OCI-LY3 (cell line): ENCODE measurements at regions not wholly inside any gene's neighbourhood (a gene's known extent, or its start where the extent isn't known, plus 50 kb on each side); places are given as distances from the start of the nearest gene placed in this dataset.

ENCODE experiments used
- H2AFZ ChIP-seq: fragments of 200-600, 300-600 bp; shearing (Covaris generic); 2 replicates; pipeline ENCODE4 v1.6.0; 2014; ENCODE audit warnings: antibody characterized with exemption, low read depth, low read length
- H3K27ac ChIP-seq: fragments of 200-600, 300-600 bp; sonication (generic); 2 replicates; pipeline ENCODE4 v1.5.1; 2014; ENCODE audit warnings: mild to moderate bottlenecking, low read length, moderate library complexity, mixed read lengths
- H3K27me3 ChIP-seq: fragments of 200-600, 300-600 bp; sonication (generic); 2 replicates; pipeline ENCODE4 v1.6.1; 2014; ENCODE audit warnings: low read depth, low read length, mixed read lengths
- H3K36me3 ChIP-seq: fragments of 200-600, 300-600 bp; sonication (generic); replicated peaks from 2 replicates; pipeline ENCODE3; 2014; ENCODE audit warnings: low read depth, low read length, mixed read lengths
- H3K4me1 ChIP-seq: fragments of 300-600, 200-600 bp; sonication (generic); 2 replicates; pipeline ENCODE4 v1.6.1; 2014; ENCODE audit warnings: low read length, mixed read lengths
- H3K4me2 ChIP-seq: fragments of 200-600, 300-600 bp; sonication (generic); 2 replicates; pipeline ENCODE4 v1.6.1; 2014; ENCODE audit warnings: low read length, mixed read lengths
- H3K4me3 ChIP-seq: fragments of 300-600, 200-600 bp; sonication (generic); 2 replicates; pipeline ENCODE4 v1.5.1; 2014; ENCODE audit warnings: antibody characterized with exemption, mild to moderate bottlenecking, low read length, moderate library complexity
- H3K79me2 ChIP-seq: fragments of 300-600, 200-600 bp; shearing (Covaris generic); 2 replicates; pipeline ENCODE4 v1.6.1; 2014; ENCODE audit warnings: mild to moderate bottlenecking, low read length, mixed read lengths
- H3K9ac ChIP-seq: fragments of 300-600, 200-600 bp; shearing (Covaris generic); 2 replicates; pipeline ENCODE4 v1.6.0; 2014; ENCODE audit warnings: mild to moderate bottlenecking, low read length, moderate library complexity
- H3K9me3 ChIP-seq: fragments of 200-600, 300-600 bp; shearing (Covaris generic); 2 replicates; pipeline ENCODE4 v1.6.1; 2014; ENCODE audit warnings: low read length, mixed read lengths; ENCODE audit not compliant: insufficient read depth
- H4K20me1 ChIP-seq: fragments of 200-600, 300-600 bp; sonication (generic); 2 replicates; pipeline ENCODE4 v1.6.1; 2016; ENCODE audit warnings: low read length, mixed read lengths; ENCODE audit not compliant: insufficient read depth
- CTCF ChIP-seq: fragments of 200-600, 300-600 bp; sonication (generic); IDR thresholded peaks from 2 replicates; pipeline ENCODE4 v1.5.1; 2014; ENCODE audit warnings: antibody characterized with exemption, low read length, low read depth
- EZH2phosphoT487 ChIP-seq: fragments of 200-600 bp; shearing (Covaris generic); IDR thresholded peaks from 2 replicates; pipeline ENCODE4 v1.6.1; 2018; ENCODE audit warnings: antibody characterized with exemption, mixed run types, low read depth

DNA sequence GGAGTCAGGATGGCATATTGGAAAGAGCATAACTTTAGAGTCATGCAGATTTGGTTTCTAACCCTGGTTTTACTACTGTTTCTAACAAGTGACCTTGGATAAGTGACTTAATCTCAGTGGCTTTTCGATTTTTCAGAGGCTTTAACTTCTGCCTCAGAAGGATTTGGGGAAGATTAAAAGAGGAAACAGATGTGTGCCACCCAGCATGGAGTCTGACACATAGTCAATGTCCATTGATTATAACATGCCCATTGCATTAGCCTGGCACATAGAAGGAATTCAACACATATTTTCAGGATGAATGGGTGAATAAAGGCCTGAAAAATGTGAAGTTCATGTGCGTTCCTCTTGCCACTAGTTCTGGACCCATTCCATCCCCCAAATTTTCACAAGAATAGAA is 438.2 kb downstream of the EPHA4 start:
- no peaks in the 10 kb centered on the region for H4K20me1 ChIP-seq
- no peaks in the 10 kb centered on the region for H3K79me2 ChIP-seq
- no peak overlapping the region for H2AFZ ChIP-seq
- peaks cover 10% of the 10 kb centered on the region for H3K36me3 ChIP-seq
- H3K9me3 ChIP-seq = no peaks in the 10 kb centered on the region; the same call in 1 of the 2 replicates
- peak overlapping the region; percentile 99 for H3K27ac ChIP-seq
- TF ChIP-seq EZH2phosphoT487 (no peak), CTCF (no peak)
- H3K4me1 ChIP-seq = peaks cover 84% of the 10 kb centered on the region
- H3K4me3 ChIP-seq = no peak overlapping the region
- no peak overlapping the region for H3K9ac ChIP-seq
- H3K27me3 ChIP-seq = no peaks in the 10 kb centered on the region
- H3K4me2 ChIP-seq = peak overlapping the region; percentile 2; the same call in 1 of the 2 replicates

GRCh38 chr2:221134718-221135117 is 437.4 kb downstream of the EPHA4 start:
- Histone ChIP-seq H4K20me1 (no peaks in the 10 kb centered on the region), H3K27ac (peak overlapping the region; percentile 99; the same call in 1 of the 2 replicates), H3K27me3 (no peaks in the 10 kb centered on the region), H3K79me2 (no peaks in the 10 kb centered on the region), H3K4me1 (peaks cover 82% of the 10 kb centered on the region), H3K4me3 (no peak overlapping the region), H3K9ac (no peak overlapping the region), H3K36me3 (peaks cover 10% of the 10 kb centered on the region), H2AFZ (no peak overlapping the region), H3K9me3 (no peaks in the 10 kb centered on the region), H3K4me2 (no peak overlapping the region)
- no peak for TF ChIP-seq EZH2phosphoT487
- no peak for TF ChIP-seq CTCF

DNA sequence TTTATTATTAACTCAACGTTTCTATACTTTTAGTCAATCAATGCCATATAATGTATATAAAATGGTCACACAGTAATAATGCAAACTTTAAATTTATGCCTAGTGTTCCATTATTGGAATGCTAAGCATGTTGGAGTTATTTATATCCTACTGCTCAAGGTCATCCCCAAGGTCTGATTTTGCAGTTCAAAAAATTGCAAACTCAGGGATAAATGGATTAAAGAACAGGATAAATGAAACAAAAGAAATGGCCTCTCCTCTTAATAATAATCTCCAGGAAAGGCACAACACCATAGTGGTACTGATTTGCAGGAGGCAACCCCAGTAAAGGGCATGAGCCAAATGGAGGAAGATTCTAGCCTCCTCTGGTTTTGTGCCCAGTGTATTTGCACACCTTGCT is 436.4 kb downstream of the EPHA4 start:
- no peaks in the 10 kb centered on the region for H3K27me3 ChIP-seq
- peaks cover 73% of the 10 kb centered on the region for H3K4me1 ChIP-seq
- H3K79me2 ChIP-seq = no peaks in the 10 kb centered on the region
- no peaks in the 10 kb centered on the region for H3K9me3 ChIP-seq
- no peak overlapping the region for H3K4me3 ChIP-seq
- 0 out of 2 replicates have a peak overlapping the region, but pooled peaks have one; percentile 3 for H3K27ac ChIP-seq
- H2AFZ ChIP-seq = no peak overlapping the region
- TF ChIP-seq CTCF (no peak), EZH2phosphoT487 (no peak)
- no peak overlapping the region for H3K4me2 ChIP-seq
- H3K36me3 ChIP-seq = peaks cover 6% of the 10 kb centered on the region
- H3K9ac ChIP-seq = no peak overlapping the region
- H4K20me1 ChIP-seq = no peaks in the 10 kb centered on the region

DNA sequence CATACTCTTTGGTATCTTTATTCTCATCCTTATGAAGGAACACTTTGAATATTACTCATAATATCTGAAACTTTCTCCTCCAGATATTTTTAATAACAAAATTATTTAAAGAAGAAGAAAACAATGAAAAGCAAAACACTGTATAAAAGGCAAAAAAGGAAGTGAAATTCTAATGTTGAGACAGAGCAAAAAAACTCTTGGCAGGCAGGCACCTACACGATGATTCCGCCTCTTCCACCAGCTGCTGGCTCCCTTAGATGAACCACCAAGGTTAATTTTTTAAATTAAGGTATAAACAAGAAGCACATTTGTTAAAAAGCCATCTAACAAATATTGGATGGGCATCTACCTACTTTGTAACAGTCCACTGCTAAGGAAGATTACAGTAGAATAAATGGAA is 434.7 kb downstream of the EPHA4 start:
- Histone ChIP-seq H3K9ac (no peak overlapping the region), H3K27ac (0 out of 2 replicates have a peak overlapping the region, but pooled peaks have one; percentile 9), H3K79me2 (no peaks in the 10 kb centered on the region), H3K9me3 (no peaks in the 10 kb centered on the region), H3K4me2 (peak overlapping the region; percentile 48), H3K36me3 (peaks cover 6% of the 10 kb centered on the region), H2AFZ (peak overlapping the region; percentile 29; the same call in 1 of the 2 replicates), H3K4me3 (no peak overlapping the region), H3K27me3 (no peaks in the 10 kb centered on the region), H3K4me1 (peaks cover 56% of the 10 kb centered on the region), H4K20me1 (no peaks in the 10 kb centered on the region)
- TF ChIP-seq CTCF (no peak), EZH2phosphoT487 (no peak)
